ENCODE measurements at regions not wholly inside any gene's neighbourhood (a gene's known extent, or its start where the extent isn't known, plus 50 kb on each side); places are given as distances from the start of the nearest gene placed in this dataset.

DNA sequence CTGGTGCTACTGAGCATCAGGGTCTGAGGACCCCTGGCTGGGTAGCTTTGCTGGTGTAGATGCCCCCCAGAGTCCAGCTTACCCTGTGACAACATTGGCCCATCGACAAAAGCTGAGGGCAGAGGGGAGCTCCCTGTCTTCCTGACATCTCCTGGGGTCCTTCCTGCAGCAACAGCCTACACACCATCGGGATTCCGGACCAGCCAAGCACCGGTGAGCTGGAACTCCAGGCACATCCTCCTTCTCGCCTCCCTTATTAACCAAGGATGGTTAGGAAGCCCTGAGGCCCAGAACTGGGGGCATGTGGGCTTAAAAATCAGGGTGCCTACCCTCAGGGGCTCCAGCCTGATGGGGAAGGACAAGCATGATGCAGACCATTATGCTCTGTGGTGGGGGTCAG, 658.0 kb downstream of the PTPRU start:
- Histone ChIP-seq H3K27ac (ENCODE audit: low read depth in 1 of 2, low read length in 1 of 2) (no peak overlapping the region), H3K27me3 (ENCODE audit: control insufficient read depth in 2 of 2, insufficient read depth in 1 of 2, low read length in 1 of 2) (no peaks in the 10 kb centered on the region), H3K4me1 (ENCODE audit: control insufficient read depth in 2 of 2, insufficient read depth in 2 of 2, low read length in 2 of 2) (no peaks in the 10 kb centered on the region), H3K4me3 (ENCODE audit: low read length in 2 of 2) (no peak overlapping the region), H3K36me3 (ENCODE audit: control insufficient read depth in 2 of 2, insufficient read depth in 2 of 2, low read length in 1 of 2) (no peaks in the 10 kb centered on the region), H3K9me3 (ENCODE audit: control insufficient read depth in 2 of 2, insufficient read depth in 1 of 2, low read length in 1 of 2) (peaks cover 0 to 2% of the 10 kb centered on the region in 2 donors)
- WGBS, result 90% methylated on average over 5 of the region's 5 CpGs
- no peak for DNase-seq (ENCODE audit: low read depth in 6 of 9, low spot score in 9 of 9)

DNA sequence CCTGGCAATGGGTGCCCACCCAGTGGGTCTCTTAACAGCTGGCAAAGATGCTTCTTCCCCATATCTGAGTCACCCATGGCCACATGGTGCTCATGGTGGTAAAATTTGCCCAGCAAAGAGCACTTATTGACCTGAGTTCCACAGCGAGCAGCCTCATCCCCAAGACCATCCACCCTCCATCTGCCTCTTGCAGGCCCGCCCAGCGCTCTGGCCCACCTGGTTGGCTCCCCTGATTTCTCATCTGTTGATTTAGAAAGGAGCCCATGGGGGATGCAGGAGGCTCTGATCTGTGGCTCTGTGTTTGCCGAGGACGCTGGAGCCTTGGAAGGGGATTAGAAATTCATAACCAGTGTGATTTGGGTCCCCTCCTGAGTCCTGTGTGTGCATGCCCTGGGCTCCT, 657.5 kb downstream of the PTPRU start:
- WGBS, result 95% methylated on average over 5 of the region's 5 CpGs
- no peak overlapping the region for H3K4me3 ChIP-seq (ENCODE audit: low read length in 2 of 2)
- no peaks in the 10 kb centered on the region for H3K27me3 ChIP-seq (ENCODE audit: control insufficient read depth in 2 of 2, insufficient read depth in 1 of 2, low read length in 1 of 2)
- H3K27ac ChIP-seq (ENCODE audit: low read depth in 1 of 2, low read length in 1 of 2), result no peak overlapping the region
- no peak for DNase-seq (ENCODE audit: low read depth in 6 of 9, low spot score in 9 of 9)
- H3K4me1 ChIP-seq (ENCODE audit: control insufficient read depth in 2 of 2, insufficient read depth in 2 of 2, low read length in 2 of 2), result no peaks in the 10 kb centered on the region
- peaks cover 0 to 2% of the 10 kb centered on the region in 2 donors for H3K9me3 ChIP-seq (ENCODE audit: control insufficient read depth in 2 of 2, insufficient read depth in 1 of 2, low read length in 1 of 2)
- no peaks in the 10 kb centered on the region for H3K36me3 ChIP-seq (ENCODE audit: control insufficient read depth in 2 of 2, insufficient read depth in 2 of 2, low read length in 1 of 2)

DNA sequence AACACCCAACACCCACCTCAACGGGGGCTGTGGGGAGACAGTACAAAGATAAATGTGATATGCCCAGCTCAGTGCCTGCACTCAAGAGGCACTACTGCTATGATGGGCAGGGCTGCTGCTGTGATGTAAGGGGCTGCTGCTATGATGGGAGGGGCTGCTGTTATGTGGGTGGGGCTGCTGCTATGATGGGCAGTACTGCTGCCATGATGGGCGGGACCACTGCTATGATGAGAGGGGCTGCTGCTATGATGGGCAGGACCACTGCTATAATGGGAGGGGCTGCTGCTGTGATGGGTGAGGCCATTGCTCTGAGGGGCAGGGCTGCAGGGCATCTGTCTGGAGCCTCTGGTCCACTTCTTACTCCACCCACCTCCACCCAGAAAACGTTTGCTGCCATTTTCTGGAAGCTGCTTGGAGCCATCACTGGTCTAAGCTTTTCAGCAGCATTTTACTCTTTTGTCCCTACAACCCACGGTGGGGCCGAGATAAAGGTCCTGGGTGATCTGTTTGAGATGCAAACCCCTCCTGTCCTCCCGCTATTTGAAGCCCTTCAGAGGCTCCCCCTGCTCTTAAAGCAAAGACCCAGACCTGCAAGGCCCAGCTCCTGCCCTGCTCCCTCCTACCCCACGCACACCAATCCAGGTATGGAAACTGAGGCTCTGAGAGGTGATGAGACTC, 656.9 kb downstream of the PTPRU start:
- Histone ChIP-seq H3K4me3 (ENCODE audit: low read length in 2 of 2) (no peak overlapping the region), H3K27ac (ENCODE audit: low read depth in 1 of 2, low read length in 1 of 2) (no peak overlapping the region), H3K27me3 (ENCODE audit: control insufficient read depth in 2 of 2, insufficient read depth in 1 of 2, low read length in 1 of 2) (no peaks in the 10 kb centered on the region), H3K4me1 (ENCODE audit: control insufficient read depth in 2 of 2, insufficient read depth in 2 of 2, low read length in 2 of 2) (no peaks in the 10 kb centered on the region), H3K36me3 (ENCODE audit: control insufficient read depth in 2 of 2, insufficient read depth in 2 of 2, low read length in 1 of 2) (no peaks in the 10 kb centered on the region), H3K9me3 (ENCODE audit: control insufficient read depth in 2 of 2, insufficient read depth in 1 of 2, low read length in 1 of 2) (peaks cover 0 to 2% of the 10 kb centered on the region in 2 donors)
- DNase-seq (ENCODE audit: low read depth in 6 of 9, low spot score in 9 of 9), result no peak
- 80% methylated on average over 7 of the region's 7 CpGs for WGBS

DNA sequence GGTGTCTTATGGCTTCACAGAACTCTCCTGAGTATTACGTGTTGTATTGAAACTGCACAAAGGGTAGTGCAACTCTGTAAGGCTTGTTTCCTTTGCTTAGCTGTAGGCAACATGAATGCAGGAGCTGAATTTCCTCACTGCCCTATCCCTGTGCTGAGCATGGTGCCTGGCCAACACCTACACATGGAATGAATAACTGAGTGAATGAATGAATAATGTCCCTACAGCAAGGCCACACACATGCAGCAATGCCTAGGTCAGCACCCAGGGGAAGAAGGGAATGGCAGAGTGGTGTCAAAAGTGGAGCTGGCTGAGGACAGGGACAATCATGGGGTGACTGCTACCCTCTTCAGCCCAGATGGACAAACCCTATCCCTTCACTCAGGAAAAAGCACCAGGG, 655.9 kb downstream of the PTPRU start:
- no peak for DNase-seq (ENCODE audit: low read depth in 6 of 9, low spot score in 9 of 9)
- H3K36me3 ChIP-seq (ENCODE audit: control insufficient read depth in 2 of 2, insufficient read depth in 2 of 2, low read length in 1 of 2), result no peaks in the 10 kb centered on the region
- no peak overlapping the region for H3K27ac ChIP-seq (ENCODE audit: low read depth in 1 of 2, low read length in 1 of 2)
- H3K4me3 ChIP-seq (ENCODE audit: low read length in 2 of 2), result no peak overlapping the region
- no peaks in the 10 kb centered on the region for H3K27me3 ChIP-seq (ENCODE audit: control insufficient read depth in 2 of 2, insufficient read depth in 1 of 2, low read length in 1 of 2)
- H3K9me3 ChIP-seq (ENCODE audit: control insufficient read depth in 2 of 2, insufficient read depth in 1 of 2, low read length in 1 of 2), result peaks cover 0 to 2% of the 10 kb centered on the region in 2 donors
- WGBS, result 92% methylated on average over 1 of the region's 1 CpG
- H3K4me1 ChIP-seq (ENCODE audit: control insufficient read depth in 2 of 2, insufficient read depth in 2 of 2, low read length in 2 of 2), result no peaks in the 10 kb centered on the region

DNA sequence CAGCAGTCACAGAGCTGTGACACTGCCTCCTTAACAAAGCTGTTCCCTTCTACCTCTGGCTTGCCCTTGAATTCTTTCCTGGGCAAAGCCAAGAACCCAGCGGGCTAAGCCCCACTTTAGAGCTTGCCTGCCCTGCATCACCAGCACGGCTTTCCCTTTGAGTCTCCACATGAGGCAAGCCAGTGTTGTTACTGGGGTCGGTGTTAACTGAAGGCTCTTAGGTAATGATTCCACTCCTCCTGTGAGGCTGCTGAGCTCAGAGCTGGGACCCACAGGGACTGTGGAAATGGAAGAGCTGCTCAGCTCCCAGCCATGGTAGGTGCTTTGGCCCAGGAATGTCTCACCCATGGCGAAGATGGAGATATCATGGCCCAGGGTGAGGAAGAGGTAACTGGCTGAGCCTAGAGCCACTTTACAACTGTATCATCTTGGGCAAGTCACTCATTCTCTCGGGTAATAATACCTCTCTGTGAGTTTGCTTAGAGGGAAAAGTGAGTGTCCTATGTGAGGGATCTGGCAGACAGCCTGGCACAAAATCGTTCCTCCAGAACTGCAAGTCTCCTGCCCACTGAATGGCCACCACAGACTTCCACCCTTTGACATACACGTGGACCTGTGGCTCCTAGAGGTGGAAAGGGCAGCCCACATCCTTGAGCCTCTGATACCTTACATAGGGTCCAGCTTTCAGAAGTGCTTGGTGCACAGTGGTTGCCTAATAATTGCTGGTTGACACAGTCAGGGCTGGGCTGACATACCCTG, 654.1 kb downstream of the PTPRU start:
- H3K4me1 ChIP-seq (ENCODE audit: control insufficient read depth in 2 of 2, insufficient read depth in 2 of 2, low read length in 2 of 2), result no peaks in the 10 kb centered on the region
- WGBS, result 83% methylated on average over 7 of the region's 7 CpGs
- no peak for DNase-seq (ENCODE audit: low read depth in 6 of 9, low spot score in 9 of 9)
- H3K27me3 ChIP-seq (ENCODE audit: control insufficient read depth in 2 of 2, insufficient read depth in 1 of 2, low read length in 1 of 2), result no peaks in the 10 kb centered on the region
- H3K9me3 ChIP-seq (ENCODE audit: control insufficient read depth in 2 of 2, insufficient read depth in 1 of 2, low read length in 1 of 2), result no peaks in the 10 kb centered on the region
- H3K4me3 ChIP-seq (ENCODE audit: low read length in 2 of 2), result no peak overlapping the region
- no peak overlapping the region for H3K27ac ChIP-seq (ENCODE audit: low read depth in 1 of 2, low read length in 1 of 2)
- no peaks in the 10 kb centered on the region for H3K36me3 ChIP-seq (ENCODE audit: control insufficient read depth in 2 of 2, insufficient read depth in 2 of 2, low read length in 1 of 2)

DNA sequence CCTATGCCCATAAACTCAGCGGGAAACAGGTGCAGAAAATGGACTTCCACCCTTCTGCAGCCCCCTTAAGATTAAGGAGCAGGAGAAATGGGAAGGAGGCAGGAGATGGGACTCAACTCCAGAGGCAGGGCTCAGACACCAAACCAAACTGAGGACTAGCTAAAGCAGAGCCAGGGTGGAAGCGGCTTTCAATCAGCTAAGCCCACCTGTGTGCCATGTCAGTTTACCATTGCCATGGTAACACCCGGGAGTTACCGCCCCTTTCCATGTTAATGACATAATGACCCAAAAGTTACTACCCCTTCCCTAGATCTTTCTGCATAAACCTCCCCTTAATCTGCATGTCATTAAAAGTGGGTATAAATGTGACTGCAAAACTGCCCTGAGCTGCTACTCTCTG, 653.5 kb downstream of the PTPRU start:
- no peaks in the 10 kb centered on the region for H3K27me3 ChIP-seq (ENCODE audit: control insufficient read depth in 2 of 2, insufficient read depth in 1 of 2, low read length in 1 of 2)
- H3K27ac ChIP-seq (ENCODE audit: low read depth in 1 of 2, low read length in 1 of 2), result no peak overlapping the region
- H3K9me3 ChIP-seq (ENCODE audit: control insufficient read depth in 2 of 2, insufficient read depth in 1 of 2, low read length in 1 of 2), result no peaks in the 10 kb centered on the region
- WGBS, result 80% methylated on average over 4 of the region's 4 CpGs
- no peaks in the 10 kb centered on the region for H3K36me3 ChIP-seq (ENCODE audit: control insufficient read depth in 2 of 2, insufficient read depth in 2 of 2, low read length in 1 of 2)
- no peaks in the 10 kb centered on the region for H3K4me1 ChIP-seq (ENCODE audit: control insufficient read depth in 2 of 2, insufficient read depth in 2 of 2, low read length in 2 of 2)
- no peak overlapping the region for H3K4me3 ChIP-seq (ENCODE audit: low read length in 2 of 2)
- no peak for DNase-seq (ENCODE audit: low read depth in 6 of 9, low spot score in 9 of 9)

DNA sequence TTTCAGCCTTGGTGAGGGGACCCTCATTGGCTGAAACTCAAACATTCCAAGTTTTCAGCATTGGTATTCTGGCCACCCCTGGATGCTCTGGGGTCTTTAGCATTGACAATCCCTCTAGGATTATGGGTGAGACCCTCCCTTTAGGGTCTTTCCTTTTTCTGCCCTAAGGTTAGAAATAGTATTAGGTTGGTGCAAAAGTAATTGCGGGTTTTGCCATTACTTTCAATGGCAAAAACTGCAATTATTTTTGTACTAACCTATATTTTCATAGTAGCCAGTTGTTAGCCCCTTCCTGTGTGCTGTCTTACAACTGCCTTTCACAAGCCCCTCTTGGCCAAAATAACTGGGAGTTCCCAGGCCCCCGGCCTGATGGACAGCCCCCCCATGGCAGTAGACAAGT, 648.4 kb downstream of the PTPRU start:
- H3K9me3 ChIP-seq (ENCODE audit: control insufficient read depth in 2 of 2, insufficient read depth in 1 of 2, low read length in 1 of 2), result no peaks in the 10 kb centered on the region
- 96% methylated on average over 2 of the region's 2 CpGs for WGBS
- H3K27ac ChIP-seq (ENCODE audit: low read depth in 1 of 2, low read length in 1 of 2), result no peak overlapping the region
- no peaks in the 10 kb centered on the region for H3K36me3 ChIP-seq (ENCODE audit: control insufficient read depth in 2 of 2, insufficient read depth in 2 of 2, low read length in 1 of 2)
- no peaks in the 10 kb centered on the region for H3K27me3 ChIP-seq (ENCODE audit: control insufficient read depth in 2 of 2, insufficient read depth in 1 of 2, low read length in 1 of 2)
- no peaks in the 10 kb centered on the region for H3K4me1 ChIP-seq (ENCODE audit: control insufficient read depth in 2 of 2, insufficient read depth in 2 of 2, low read length in 2 of 2)
- no peak overlapping the region for H3K4me3 ChIP-seq (ENCODE audit: low read length in 2 of 2)
- DNase-seq (ENCODE audit: low read depth in 6 of 9, low spot score in 9 of 9), result no peak

DNA sequence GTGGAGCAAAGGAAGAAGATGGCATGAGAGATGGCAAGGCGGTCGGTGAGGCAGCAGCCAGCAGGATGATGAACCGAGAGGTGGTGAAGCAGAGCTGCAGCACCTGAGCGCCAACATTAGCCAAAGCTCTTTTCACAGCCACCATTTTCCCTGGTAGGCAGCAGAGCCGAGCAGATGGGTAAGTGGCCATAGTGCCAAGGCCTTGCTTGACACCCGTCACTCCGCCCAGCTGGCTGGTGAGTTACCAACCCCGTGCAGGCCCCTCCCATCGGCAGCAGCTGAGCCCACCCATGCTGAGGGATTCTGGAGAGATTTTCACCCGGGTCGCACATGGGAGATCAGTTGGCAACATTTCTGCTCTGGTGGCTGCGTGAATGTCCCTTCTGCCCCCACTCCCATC, 647.7 kb downstream of the PTPRU start:
- Histone ChIP-seq H3K4me3 (ENCODE audit: low read length in 2 of 2) (no peak overlapping the region), H3K27me3 (ENCODE audit: control insufficient read depth in 2 of 2, insufficient read depth in 1 of 2, low read length in 1 of 2) (no peaks in the 10 kb centered on the region), H3K4me1 (ENCODE audit: control insufficient read depth in 2 of 2, insufficient read depth in 2 of 2, low read length in 2 of 2) (no peaks in the 10 kb centered on the region), H3K36me3 (ENCODE audit: control insufficient read depth in 2 of 2, insufficient read depth in 2 of 2, low read length in 1 of 2) (no peaks in the 10 kb centered on the region), H3K9me3 (ENCODE audit: control insufficient read depth in 2 of 2, insufficient read depth in 1 of 2, low read length in 1 of 2) (no peaks in the 10 kb centered on the region), H3K27ac (ENCODE audit: low read depth in 1 of 2, low read length in 1 of 2) (no peak overlapping the region)
- no peak for DNase-seq (ENCODE audit: low read depth in 6 of 9, low spot score in 9 of 9)
- 93% methylated on average over 12 of the region's 12 CpGs for WGBS

DNA sequence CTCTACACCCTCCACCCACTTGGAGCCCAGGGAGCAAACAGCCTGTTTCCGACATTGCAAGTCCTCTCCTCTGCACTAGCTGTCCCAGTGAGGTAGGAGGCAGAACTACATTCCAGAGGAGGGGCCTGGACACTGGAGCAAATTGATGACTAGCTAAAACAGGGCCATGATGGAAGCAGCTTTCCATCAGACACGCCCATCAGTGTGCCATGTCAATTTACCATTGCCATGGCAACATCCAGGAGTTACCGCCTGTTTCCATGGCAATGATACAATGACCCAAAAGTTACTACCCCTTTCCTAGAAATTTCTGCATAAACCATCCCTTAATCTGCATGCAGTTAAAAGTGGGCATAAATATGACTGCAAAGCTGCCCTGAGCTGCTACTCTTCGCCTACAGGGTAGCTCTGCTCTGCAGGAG, 647.1 kb downstream of the PTPRU start:
- no peaks in the 10 kb centered on the region for H3K36me3 ChIP-seq (ENCODE audit: control insufficient read depth in 2 of 2, insufficient read depth in 2 of 2, low read length in 1 of 2)
- H3K4me1 ChIP-seq (ENCODE audit: control insufficient read depth in 2 of 2, insufficient read depth in 2 of 2, low read length in 2 of 2), result no peaks in the 10 kb centered on the region
- DNase-seq (ENCODE audit: low read depth in 6 of 9, low spot score in 9 of 9), result no peak
- no peak overlapping the region for H3K27ac ChIP-seq (ENCODE audit: low read depth in 1 of 2, low read length in 1 of 2)
- H3K27me3 ChIP-seq (ENCODE audit: control insufficient read depth in 2 of 2, insufficient read depth in 1 of 2, low read length in 1 of 2), result no peaks in the 10 kb centered on the region
- 93% methylated on average over 4 of the region's 4 CpGs for WGBS
- no peak overlapping the region for H3K4me3 ChIP-seq (ENCODE audit: low read length in 2 of 2)
- no peaks in the 10 kb centered on the region for H3K9me3 ChIP-seq (ENCODE audit: control insufficient read depth in 2 of 2, insufficient read depth in 1 of 2, low read length in 1 of 2)
